Neural cell (in vitro differentiated cells): ENCODE measurements at regions not wholly inside any gene's neighbourhood (a gene's known extent, or its start where the extent isn't known, plus 50 kb on each side); places are given as distances from the start of the nearest gene placed in this dataset.

Experiments
- H2AFZ ChIP-seq: fragments of 200-600, 300-800 bp; sonication (generic), shearing (Covaris generic); 2 replicates; pipeline ENCODE4 v1.6.0; 2014; ENCODE audit warnings: low read depth, mild to moderate bottlenecking, antibody characterized with exemption, low read length, moderate library complexity
- H3F3A ChIP-seq: fragments of 200-600 bp; shearing (Covaris generic); 2 replicates; pipeline ENCODE4 v1.6.1; 2016; ENCODE audit warnings: mild to moderate bottlenecking, moderate library complexity, mixed read lengths, antibody characterized with exemption, low read length; ENCODE audit not compliant: insufficient read depth, poor library complexity, severe bottlenecking
- H3K27ac ChIP-seq: fragments of 200-600, 300-800 bp; sonication (generic), shearing (Covaris generic); 2 replicates; pipeline ENCODE4 v1.5.1; 2014; ENCODE audit warnings: mild to moderate bottlenecking, low read length, moderate library complexity
- H3K27me3 ChIP-seq: fragments of 300-800, 200-600 bp; sonication (generic), shearing (Covaris generic); 2 replicates; pipeline ENCODE4 v1.6.0; 2014; ENCODE audit warnings: mild to moderate bottlenecking, low read depth, low read length, moderate library complexity; ENCODE audit not compliant: insufficient read depth
- H3K36me3 ChIP-seq: fragments of 300-800, 200-600 bp; sonication (generic), shearing (Covaris generic); 2 replicates; pipeline ENCODE4 v1.5.1; 2014; ENCODE audit warnings: mild to moderate bottlenecking, antibody characterized with exemption, low read length, moderate library complexity; ENCODE audit not compliant: insufficient read depth
- H3K4me2 ChIP-seq: fragments of 300-800, 200-600 bp; sonication (generic), shearing (Covaris generic); 2 replicates; pipeline ENCODE4 v1.6.0; 2014; ENCODE audit warnings: mild to moderate bottlenecking, low read length
- H3K4me3 ChIP-seq: fragments of 300-800, 200-600 bp; sonication (generic), shearing (Covaris generic); 2 replicates; pipeline ENCODE4 v1.5.1; 2014; ENCODE audit warnings: mild to moderate bottlenecking, low read length, moderate library complexity
- H3K79me2 ChIP-seq: fragments of 200-600 bp; shearing (Covaris generic); replicated peaks from 2 replicates; pipeline ENCODE4 v1.6.0; 2014; ENCODE audit warnings: mild to moderate bottlenecking, low read length, moderate library complexity; ENCODE audit not compliant: insufficient read depth
- H3K9ac ChIP-seq: fragments of 300-800, 200-600 bp; sonication (generic), shearing (Covaris generic); 2 replicates; pipeline ENCODE4 v1.6.1; 2016; ENCODE audit warnings: mild to moderate bottlenecking, low read length, mixed read lengths
- H3K9me2 ChIP-seq: fragments of 200-600 bp; shearing (Covaris generic); 2 replicates; pipeline ENCODE4 v1.6.1; 2016; ENCODE audit warnings: mild to moderate bottlenecking, low read length, mixed read lengths; ENCODE audit not compliant: insufficient read depth
- H3K9me3 ChIP-seq: fragments of 200-600, 300-800 bp; sonication (generic), shearing (Covaris generic); 2 replicates; pipeline ENCODE4 v1.6.1; 2016; ENCODE audit warnings: mild to moderate bottlenecking, mixed run types, low read length, moderate library complexity, mixed read lengths
- H4K20me1 ChIP-seq: fragments of 200-600 bp; shearing (Covaris generic); 2 replicates; pipeline ENCODE4 v1.6.1; 2016; ENCODE audit warnings: mild to moderate bottlenecking, mixed run types; ENCODE audit not compliant: insufficient read depth
- CTCF ChIP-seq: fragments of 450-650 bp; IDR thresholded peaks from 2 replicates; pipeline ENCODE4 v1.5.1; 2014; ENCODE audit warnings: antibody characterized with exemption, mild to moderate bottlenecking, moderate library complexity; ENCODE audit not compliant: poor library complexity, severe bottlenecking
- EP300 ChIP-seq: fragments of 450-650 bp; conservative IDR thresholded peaks from 2 replicates; pipeline ENCODE4 v1.6.1; 2014; ENCODE audit warnings: antibody characterized with exemption, mild to moderate bottlenecking, moderate library complexity; ENCODE audit not compliant: poor library complexity, severe bottlenecking
- EZH2 ChIP-seq: fragments of 200-600, 300-800 bp; shearing (Covaris generic), sonication (generic); IDR thresholded peaks from 2 replicates; pipeline ENCODE4 v1.6.1; 2014; ENCODE audit warnings: antibody characterized with exemption, low read length, borderline replicate concordance, mild to moderate bottlenecking; ENCODE audit not compliant: insufficient read depth, poor library complexity, severe bottlenecking
- MXI1 ChIP-seq: fragments of 450-650 bp; conservative IDR thresholded peaks from 2 replicates; pipeline ENCODE4 v1.6.1; 2014; ENCODE audit warnings: antibody characterized with exemption, mild to moderate bottlenecking; ENCODE audit not compliant: poor library complexity, severe bottlenecking
- POLR2AphosphoS5 ChIP-seq: IDR thresholded peaks from 2 replicates; pipeline ENCODE4 v1.6.1; 2012
- RAD21 ChIP-seq: fragments of 450-650 bp; conservative IDR thresholded peaks from 2 replicates; pipeline ENCODE4 v1.6.1; 2014; ENCODE audit warnings: antibody characterized with exemption, mild to moderate bottlenecking, moderate library complexity
- SMC3 ChIP-seq: fragments of 450-650 bp; conservative IDR thresholded peaks from 2 replicates; pipeline ENCODE4 v1.6.1; 2014; ENCODE audit warnings: antibody characterized with exemption, mild to moderate bottlenecking, moderate library complexity; ENCODE audit not compliant: poor library complexity
- TAF1 ChIP-seq: IDR thresholded peaks from 2 replicates; pipeline ENCODE4 v1.6.1; 2012; ENCODE audit warnings: low read depth
- TF ChIP-seq, protein P1 (sequence below): IDR thresholded peaks from 2 replicates; pipeline ENCODE4 v1.6.1; 2012; ENCODE audit warnings: borderline replicate concordance

DNA sequence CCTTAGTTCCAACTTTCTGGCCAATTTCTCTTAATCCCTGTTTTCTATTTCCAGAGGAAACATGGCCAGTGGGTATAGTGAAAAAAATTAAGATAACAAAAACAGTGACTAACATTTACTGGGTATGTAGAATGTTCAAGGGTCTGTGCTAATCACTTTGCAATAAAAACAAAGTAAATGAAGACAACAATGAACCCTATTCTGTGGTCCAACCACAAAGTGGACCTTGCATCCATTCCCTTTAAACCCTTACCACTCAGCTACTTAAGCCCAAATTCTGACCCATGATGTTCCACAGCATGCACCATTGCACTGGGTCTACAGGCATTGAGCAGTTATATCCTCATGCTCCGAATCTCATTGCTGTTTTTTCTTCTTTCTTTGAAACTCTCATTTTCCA is 179.9 kb upstream of the PRKCQ start:
- no peak for TF ChIP-seq MXI1
- no peak for TF ChIP-seq SMC3
- no peak for TF ChIP-seq CTCF
- TF ChIP-seq POLR2AphosphoS5 = no peak
- no peak for TF ChIP-seq EP300
- TF ChIP-seq TAF1 = no peak
- TF ChIP-seq, protein P1, sequence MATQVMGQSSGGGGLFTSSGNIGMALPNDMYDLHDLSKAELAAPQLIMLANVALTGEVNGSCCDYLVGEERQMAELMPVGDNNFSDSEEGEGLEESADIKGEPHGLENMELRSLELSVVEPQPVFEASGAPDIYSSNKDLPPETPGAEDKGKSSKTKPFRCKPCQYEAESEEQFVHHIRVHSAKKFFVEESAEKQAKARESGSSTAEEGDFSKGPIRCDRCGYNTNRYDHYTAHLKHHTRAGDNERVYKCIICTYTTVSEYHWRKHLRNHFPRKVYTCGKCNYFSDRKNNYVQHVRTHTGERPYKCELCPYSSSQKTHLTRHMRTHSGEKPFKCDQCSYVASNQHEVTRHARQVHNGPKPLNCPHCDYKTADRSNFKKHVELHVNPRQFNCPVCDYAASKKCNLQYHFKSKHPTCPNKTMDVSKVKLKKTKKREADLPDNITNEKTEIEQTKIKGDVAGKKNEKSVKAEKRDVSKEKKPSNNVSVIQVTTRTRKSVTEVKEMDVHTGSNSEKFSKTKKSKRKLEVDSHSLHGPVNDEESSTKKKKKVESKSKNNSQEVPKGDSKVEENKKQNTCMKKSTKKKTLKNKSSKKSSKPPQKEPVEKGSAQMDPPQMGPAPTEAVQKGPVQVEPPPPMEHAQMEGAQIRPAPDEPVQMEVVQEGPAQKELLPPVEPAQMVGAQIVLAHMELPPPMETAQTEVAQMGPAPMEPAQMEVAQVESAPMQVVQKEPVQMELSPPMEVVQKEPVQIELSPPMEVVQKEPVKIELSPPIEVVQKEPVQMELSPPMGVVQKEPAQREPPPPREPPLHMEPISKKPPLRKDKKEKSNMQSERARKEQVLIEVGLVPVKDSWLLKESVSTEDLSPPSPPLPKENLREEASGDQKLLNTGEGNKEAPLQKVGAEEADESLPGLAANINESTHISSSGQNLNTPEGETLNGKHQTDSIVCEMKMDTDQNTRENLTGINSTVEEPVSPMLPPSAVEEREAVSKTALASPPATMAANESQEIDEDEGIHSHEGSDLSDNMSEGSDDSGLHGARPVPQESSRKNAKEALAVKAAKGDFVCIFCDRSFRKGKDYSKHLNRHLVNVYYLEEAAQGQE = no peak
- no peak for TF ChIP-seq EZH2
- no peak for TF ChIP-seq RAD21
- Histone ChIP-seq H4K20me1 (no peaks in the 10 kb centered on the region), H3K27ac (no peak overlapping the region), H3K9ac (no peak overlapping the region), H3F3A (no peaks in the 10 kb centered on the region), H2AFZ (no peak overlapping the region), H3K4me2 (no peak overlapping the region), H3K9me2 (no peaks in the 10 kb centered on the region), H3K27me3 (no peaks in the 10 kb centered on the region), H3K79me2 (no peaks in the 10 kb centered on the region), H3K4me3 (no peak overlapping the region), H3K36me3 (no peaks in the 10 kb centered on the region), H3K9me3 (no peaks in the 10 kb centered on the region)

DNA sequence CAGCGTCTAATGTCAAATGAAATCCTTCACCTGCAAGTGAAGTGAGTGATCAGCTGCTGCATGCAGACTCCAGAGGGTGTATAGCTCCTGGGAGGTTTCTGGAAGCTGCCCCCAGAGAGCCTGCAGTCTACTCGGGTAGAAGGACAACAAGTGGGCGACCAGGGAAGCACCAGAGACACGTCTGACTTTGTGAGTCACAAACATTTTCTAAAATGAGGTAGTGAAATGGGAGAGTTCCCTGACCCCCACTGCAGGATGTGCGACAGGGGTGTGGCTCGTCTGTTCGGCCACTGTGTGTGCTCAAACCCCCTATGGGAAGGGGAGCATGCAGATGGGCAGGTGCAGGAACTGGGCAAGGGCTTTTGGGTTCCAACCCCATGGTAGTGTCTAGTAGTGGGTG is 177.1 kb upstream of the PRKCQ start:
- Histone ChIP-seq H3F3A (no peaks in the 10 kb centered on the region), H3K9me3 (no peaks in the 10 kb centered on the region), H3K27ac (no peak overlapping the region), H3K9ac (no peak overlapping the region), H2AFZ (no peak overlapping the region), H3K79me2 (no peaks in the 10 kb centered on the region), H4K20me1 (no peaks in the 10 kb centered on the region), H3K27me3 (no peaks in the 10 kb centered on the region), H3K36me3 (no peaks in the 10 kb centered on the region), H3K4me3 (no peak overlapping the region), H3K9me2 (no peaks in the 10 kb centered on the region), H3K4me2 (no peak overlapping the region)
- TF ChIP-seq RAD21 (no peak), EZH2 (no peak)
- TF ChIP-seq, protein P1 = no peak
